HFF-Myc (cell line): ENCODE measurements at regions not wholly inside any gene's neighbourhood (a gene's known extent, or its start where the extent isn't known, plus 50 kb on each side); places are given as distances from the start of the nearest gene placed in this dataset.

ENCODE experiments used
- DNase-seq: peaks from one replicate; pipeline ENCODE4 v3.0.0-alpha.2; 2011; ENCODE audit warnings: low read depth; ENCODE audit errors: extremely low read depth
- H3K4me3 ChIP-seq: replicated peaks from 2 replicates; pipeline ENCODE4 v1.5.1; 2011; ENCODE audit warnings: low read depth, mild to moderate bottlenecking, control low read depth, low read length
- TF ChIP-seq, protein P1 (sequence below): IDR thresholded peaks from 2 replicates; pipeline ENCODE4 v1.5.1; 2012; ENCODE audit warnings: mild to moderate bottlenecking, low read depth, low read length, control low read depth; ENCODE audit errors: missing control alignments

DNA sequence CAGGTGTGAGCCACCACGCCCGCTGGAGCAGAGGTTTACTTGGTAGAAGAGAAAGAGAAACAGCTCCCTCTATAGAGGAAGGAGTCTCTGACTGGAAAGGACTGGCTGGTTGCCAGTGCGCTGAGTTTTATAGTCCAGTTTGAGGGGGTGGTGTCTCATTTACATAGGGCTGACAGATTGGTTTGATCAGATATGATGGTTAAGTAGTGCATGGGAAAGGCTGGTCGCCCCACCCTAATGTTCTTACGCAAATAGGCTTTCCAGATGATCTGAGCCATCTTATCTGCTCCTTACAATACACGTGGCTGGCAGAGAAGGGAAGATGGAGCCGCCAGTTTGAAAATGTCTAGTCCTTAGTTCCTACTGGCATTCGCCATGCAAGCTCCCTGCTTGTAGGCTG lies 439.5 kb downstream of the NAF1 start:
- H3K4me3 ChIP-seq: no peak overlapping the region
- TF ChIP-seq, protein P1, sequence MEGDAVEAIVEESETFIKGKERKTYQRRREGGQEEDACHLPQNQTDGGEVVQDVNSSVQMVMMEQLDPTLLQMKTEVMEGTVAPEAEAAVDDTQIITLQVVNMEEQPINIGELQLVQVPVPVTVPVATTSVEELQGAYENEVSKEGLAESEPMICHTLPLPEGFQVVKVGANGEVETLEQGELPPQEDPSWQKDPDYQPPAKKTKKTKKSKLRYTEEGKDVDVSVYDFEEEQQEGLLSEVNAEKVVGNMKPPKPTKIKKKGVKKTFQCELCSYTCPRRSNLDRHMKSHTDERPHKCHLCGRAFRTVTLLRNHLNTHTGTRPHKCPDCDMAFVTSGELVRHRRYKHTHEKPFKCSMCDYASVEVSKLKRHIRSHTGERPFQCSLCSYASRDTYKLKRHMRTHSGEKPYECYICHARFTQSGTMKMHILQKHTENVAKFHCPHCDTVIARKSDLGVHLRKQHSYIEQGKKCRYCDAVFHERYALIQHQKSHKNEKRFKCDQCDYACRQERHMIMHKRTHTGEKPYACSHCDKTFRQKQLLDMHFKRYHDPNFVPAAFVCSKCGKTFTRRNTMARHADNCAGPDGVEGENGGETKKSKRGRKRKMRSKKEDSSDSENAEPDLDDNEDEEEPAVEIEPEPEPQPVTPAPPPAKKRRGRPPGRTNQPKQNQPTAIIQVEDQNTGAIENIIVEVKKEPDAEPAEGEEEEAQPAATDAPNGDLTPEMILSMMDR: no peak
- DNase-seq: no peak

DNA sequence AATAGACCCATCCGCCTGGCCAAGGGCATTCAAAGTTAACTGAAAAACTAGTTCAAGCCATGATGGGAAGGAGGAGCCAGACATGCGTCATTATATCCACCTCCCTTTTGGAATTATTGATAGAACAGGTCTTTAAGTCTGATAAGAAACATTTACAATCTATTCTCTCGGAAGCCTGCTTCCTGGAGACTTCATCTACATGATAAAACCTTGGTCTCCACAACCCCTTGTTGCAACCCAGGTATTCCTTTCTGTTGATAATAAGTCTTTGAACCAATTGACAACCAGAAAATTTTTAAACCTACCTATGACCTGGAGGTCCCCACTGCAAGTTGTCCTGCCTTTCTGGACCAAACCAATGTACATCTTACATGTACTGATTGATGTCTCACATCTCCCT lies 451.3 kb downstream of the NAF1 start:
- TF ChIP-seq, protein P1: no peak
- DNase-seq: no peak
- H3K4me3 ChIP-seq: no peak overlapping the region

DNA sequence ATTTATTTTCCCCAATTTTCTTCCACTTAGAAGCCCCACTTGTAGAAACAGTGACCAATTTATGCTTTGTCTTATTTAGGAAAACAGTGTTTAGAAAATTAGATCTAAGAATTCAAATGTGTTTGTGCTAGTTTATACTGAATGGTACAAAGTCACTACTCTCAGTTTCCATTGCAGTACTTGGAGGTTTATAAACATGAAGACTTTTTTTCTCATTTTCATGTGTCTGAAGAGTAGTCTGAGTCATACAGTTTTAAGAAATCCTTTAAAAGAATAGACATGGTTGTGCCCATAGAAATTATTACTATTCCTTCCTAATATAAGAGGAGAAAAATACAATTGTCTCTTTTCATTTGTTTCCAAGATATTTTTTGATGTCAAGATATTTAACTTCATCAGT lies 458.7 kb downstream of the NAF1 start:
- TF ChIP-seq, protein P1: no peak
- H3K4me3 ChIP-seq: no peak overlapping the region
- DNase-seq: no peak

DNA sequence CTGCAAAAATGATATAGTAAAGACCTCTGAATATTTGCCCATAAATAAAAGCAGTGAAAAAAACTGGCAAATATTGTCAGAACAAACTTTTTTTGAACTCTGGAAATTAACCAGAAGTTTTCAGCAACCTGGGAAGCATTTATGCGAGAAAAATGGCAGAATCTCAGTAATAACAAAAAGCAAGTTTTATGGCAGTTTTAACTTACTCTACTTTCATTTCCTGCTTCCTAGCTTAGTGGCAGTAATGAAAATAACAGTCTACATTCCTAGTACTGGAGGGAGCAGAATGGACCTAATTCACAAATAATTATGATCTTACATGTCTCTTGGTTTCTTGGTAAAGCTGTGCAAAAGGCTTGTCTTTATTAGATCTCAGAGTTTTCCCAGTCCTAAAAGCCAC lies 460.1 kb downstream of the NAF1 start:
- TF ChIP-seq, protein P1: no peak
- DNase-seq: no peak
- H3K4me3 ChIP-seq: no peak overlapping the region

DNA sequence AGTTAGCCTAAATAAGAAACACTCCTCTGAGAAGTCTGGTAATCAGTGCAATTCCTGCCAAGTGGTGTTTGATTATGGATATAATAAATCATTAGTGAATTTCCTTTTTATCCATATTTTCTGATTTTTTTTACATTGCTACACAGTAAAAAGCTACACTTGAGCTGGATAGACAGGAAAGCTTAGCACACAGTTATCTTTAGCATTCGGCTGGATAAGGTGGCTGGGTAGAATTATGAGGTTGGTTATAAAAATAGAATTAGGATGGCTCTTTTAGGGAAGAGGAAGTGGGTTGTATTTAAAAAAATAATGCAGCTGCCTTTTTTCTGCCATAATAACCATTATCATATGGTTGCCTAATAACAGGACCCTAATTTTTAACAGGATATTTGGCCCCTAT lies 460.6 kb downstream of the NAF1 start:
- TF ChIP-seq, protein P1: no peak
- H3K4me3 ChIP-seq: no peak overlapping the region
- DNase-seq: no peak

DNA sequence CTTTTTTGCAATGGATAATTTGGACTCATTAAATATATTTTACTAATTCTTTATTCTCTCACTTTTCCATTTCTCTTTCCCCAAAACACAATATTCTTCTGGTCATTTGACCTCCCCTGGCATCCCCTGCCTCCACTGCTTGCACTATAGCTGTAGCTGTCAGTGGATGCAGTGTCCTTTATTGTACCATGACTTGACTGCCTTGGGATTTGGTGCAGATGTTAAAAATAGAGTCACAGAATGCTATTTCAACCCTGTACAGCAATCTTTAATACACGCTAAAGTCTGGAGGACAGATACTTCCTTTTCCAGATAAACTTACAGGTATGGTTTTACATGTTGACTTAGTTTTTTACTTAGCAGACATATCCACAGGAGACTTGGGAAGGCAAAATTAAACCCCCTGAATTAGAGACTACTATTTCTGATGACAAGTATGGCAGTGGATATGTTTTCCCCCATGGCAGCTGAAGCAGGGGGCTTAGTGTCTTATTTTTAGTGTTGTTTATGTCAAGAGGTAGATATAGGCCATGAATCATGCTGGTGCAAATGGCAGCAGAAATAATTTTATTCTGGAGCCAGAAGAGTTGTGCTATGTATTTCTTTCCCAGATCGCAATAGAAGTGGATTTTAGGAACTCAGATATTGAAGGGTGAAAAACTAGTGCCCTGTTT lies 461.4 kb downstream of the NAF1 start:
- TF ChIP-seq, protein P1: no peak
- DNase-seq: no peak
- H3K4me3 ChIP-seq: no peak overlapping the region

DNA sequence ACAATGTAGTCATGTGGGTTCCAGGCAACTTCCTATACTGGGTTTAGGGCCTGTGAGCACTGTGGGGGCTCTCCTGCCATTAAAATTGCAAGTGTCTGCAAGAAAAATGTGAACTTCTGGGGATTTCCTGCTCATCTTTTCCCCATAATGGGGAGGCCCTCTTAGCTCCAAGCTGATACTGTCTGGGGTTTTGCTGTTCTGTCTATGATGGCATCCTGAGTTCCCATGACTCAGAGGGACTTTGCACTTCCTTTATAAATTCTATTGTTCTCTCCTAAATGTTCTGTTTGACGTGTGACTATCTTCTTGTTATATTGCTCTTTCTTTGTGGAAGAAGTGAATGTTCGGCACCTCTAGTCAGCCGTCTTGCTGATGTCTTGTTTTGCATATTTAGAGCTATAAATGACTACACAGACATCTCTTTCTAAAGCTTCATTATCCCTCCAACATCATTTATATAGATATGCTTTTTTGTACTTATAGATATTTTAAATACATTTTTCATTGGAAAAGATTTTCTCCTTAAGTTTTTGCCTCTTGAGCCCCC lies 465.8 kb downstream of the NAF1 start:
- TF ChIP-seq, protein P1: no peak
- H3K4me3 ChIP-seq: no peak overlapping the region
- DNase-seq: no peak
